Retina (tissue), 1 donor: ENCODE measurements at regions not wholly inside any gene's neighbourhood (a gene's known extent, or its start where the extent isn't known, plus 50 kb on each side); places are given as distances from the start of the nearest gene placed in this dataset.
"Not testable (repeated sequence)": the region's sequence is repeated elsewhere in the genome, so short reads cannot be mapped to it uniquely, and the experiment has no call there.

Experiments used
- DNase-seq: peaks from one replicate; pipeline ENCODE4 v3.0.0-alpha.2; 2016

DNA sequence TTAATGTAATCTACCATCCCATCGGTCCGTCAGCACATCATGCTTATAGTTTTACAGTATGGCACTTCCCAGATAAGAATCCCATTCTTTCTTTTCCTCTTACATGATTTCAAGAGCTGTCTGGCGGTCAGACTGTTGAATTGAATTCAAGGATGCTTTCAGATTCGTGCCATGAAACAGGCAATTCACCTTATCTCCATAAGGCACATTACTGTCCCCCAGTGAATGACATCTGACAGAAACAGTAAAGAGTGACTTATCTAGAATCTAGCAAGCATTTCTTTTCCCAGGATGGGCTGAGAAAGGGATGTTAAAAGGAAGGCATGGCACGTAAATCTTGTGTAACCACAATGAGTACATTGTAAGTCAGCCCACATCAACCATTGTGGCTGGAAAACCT is 61.1 kb upstream of the SEM1 start:
- DNase-seq = no peak

GRCh38 chr7:96772139-96772694 is 62.6 kb upstream of the SEM1 start:
- DNase-seq = no peak

- no peak for DNase-seq
Observed at GRCh38 chr7:96773483-96773882, 63.8 kb upstream of the SEM1 start.

- DNase-seq = no peak
Observed at GRCh38 chr7:96774358-96774757, 64.7 kb upstream of the SEM1 start.

DNA sequence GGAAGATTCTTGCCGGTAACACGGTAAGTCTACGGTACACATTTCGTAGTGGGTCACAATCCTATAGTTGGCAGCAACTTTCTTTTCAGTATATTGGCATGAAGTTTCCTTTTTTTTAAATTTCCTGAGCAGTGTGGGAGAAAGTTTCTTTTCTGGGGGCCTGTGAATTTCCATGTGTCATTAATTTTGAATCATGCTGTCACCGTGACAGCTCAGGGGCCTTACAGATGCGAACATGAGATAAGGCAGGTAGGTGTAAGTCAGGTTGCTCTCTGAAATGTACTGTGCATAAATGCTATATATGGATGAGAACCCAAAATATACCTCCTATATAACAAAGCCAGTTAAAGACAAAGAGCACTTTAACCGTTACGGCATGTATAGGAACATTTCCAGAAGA is 65.4 kb upstream of the SEM1 start:
- no peak for DNase-seq

GRCh38 chr7:96778263-96778662 is 68.6 kb upstream of the SEM1 start:
- DNase-seq = no peak

DNA sequence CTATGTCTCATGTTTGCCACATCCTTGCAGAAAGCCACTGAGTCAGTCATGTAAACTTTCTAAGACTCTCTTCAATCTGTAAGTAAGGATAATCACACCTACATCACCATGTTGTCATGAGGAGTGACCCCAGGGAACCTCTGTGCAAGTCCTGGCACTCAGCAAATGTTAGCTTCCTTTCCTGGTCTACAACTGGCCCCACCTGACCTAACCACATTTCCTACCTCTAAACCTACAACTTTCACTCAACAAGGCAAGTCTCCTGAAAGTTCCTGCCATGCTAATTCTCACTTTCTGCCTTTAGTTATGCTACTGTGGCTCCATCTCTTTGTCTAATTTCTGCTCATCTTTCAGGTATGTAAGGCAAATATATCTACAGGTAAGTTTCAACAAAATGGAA is 72.3 kb upstream of the SEM1 start:
- no peak for DNase-seq

DNA sequence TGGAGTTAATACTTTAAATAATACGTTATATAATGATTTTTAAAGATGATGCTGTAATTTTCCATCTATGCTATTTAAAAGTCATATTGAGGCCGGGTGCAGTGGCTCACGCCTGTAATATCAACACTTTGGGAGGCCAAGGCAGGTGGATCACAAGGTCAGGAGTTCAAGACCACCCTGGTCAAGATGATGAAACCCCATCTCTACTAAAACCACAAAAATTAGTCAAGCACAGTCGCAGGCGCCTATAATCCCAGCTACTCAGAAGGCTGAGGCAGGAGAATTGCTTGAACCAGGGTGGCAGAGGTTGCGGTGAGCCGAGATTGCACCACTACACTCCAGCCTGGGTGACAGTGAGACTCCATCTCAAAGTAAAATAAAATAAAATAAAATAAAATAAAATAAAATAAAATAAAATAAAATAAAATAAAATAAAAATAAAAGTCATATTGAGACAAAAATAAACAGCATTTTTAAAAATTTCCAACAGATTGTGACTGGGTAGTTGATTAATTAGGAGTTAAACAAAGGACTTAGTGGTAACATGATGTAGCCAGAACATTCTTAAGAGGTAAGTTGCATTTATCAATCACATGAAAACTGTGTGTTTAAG is 73.1 kb upstream of the SEM1 start:
- DNase-seq = not testable (repeated sequence)

DNA sequence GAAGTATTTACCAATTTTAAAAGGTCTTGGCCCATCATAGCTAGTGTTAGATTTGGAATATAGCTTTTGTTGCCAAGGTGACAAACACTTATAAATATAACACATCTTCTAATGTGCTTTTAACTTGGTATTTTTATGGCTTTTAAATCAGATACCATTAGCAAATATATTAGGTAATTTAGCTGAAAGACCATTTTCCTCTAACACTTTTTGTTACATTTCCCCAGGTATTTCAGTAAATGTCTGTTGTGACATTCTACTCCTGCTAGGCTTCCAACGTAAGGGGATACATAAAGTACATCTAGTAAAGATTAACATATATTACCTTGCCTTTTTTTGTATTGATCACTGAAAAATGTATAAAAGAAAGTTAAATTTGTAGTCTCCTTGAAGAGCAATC is 75.0 kb upstream of the SEM1 start:
- no peak for DNase-seq

DNA sequence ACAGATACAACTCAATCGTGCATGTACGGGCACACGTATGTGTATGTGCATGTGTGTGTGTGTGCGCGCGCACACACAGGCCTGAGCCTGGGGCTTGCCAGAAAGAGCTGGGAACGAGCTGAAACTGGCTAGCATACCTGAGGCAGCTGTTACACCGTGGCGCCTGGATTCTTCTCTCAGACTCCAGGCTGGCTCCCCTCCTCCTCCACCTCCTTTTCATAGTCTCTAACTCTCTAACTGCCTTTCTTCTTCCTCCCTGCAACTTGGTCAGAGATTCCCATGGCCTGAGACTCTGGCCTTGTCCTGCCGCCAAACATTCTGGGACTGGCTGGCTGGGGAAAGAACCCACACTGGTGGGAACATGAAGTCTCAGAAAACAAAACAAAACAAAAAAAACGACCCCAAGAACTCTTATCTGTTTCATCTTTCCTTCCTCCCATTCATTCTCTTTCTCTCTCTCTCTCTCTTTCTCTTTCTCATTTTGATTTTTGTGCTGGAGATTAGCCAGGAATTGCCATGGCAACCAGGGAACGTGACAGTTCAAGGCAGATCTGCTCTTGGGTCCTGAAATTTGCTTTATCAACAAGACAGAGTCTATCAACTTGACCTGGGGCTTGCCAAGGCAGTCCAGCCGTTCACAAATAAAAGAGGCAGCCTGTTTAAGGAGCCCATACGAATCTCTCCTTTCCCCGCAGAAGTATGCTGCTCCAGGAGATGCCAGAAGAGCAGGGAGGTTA is 76.8 kb upstream of the SEM1 start:
- DNase-seq = peak; percentile 9

DNA sequence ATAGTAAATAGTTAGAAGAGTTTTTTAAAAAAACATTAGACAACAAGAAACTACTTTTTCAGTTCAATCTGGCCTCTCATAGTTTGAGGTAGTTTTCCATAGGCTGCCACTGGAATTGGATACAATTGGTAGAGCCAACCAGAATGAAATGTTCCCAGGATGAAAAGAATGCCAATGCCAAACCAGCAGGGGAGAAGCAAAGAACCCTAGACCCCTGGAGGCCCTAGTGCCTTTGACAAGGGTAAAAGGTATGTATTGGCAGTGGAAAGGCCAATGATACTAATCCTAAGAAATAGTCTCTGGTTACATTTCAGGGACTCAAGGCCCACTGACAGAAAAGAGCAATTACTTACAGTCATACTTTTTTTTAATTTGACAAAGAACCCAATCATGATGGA is 77.4 kb upstream of the SEM1 start:
- DNase-seq = no peak

DNA sequence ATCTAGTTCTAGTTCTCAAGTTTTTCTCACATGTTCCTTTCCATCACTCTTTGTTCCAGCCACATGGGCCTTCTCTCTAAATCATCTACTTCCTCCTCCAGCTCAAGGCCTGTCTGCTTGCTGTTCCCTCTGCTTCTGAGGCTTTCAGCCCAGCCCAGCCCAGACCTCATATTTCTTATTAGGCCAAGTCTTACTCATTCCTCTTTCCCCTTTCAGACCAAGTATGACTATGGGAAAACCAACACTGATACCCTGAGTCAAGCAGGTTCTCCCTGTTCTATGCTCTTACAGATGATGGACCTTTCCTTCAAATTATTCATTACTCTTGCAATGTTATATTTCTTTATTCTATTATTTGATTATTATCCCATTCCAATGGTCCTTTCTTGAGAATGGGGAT is 80.3 kb upstream of the SEM1 start:
- no peak for DNase-seq

DNA sequence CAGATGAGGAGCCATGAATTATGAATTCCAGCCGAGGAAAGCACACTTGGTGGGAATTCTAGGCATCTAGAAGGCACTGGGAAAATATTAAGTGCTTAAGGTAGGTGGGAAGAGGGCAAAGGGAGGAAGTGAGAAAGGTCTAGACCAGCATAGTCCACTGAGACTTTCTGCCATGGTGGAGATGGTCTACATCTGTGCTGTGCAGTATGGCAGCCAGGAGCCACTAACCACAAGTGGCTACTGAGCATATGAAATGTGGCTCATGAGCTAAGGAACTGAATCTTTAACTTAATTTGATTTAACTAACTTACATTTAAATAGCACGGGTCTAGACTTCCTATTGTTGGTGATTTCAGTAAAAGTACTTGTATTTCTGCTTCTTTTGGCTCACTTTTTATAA is 82.5 kb upstream of the SEM1 start:
- DNase-seq = no peak

DNA sequence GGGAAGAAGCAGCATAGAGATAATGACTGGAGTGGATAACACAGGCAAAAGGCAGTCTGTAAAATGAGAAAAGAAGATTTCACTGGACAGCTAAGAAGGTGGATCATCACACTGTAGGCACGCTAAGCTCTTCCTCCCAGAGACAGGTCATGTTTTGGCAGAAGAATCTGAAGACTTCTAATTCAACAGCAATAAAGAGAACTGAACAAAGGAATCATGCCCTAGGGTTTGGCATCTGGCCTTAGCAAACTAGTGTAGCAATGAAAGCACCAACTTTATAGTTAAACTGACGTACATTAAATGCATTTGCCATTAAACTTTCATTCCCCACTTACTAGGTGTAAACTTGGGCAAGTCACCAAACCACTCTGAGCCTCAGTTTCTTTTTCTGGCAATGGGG is 84.4 kb upstream of the SEM1 start:
- DNase-seq = no peak

DNA sequence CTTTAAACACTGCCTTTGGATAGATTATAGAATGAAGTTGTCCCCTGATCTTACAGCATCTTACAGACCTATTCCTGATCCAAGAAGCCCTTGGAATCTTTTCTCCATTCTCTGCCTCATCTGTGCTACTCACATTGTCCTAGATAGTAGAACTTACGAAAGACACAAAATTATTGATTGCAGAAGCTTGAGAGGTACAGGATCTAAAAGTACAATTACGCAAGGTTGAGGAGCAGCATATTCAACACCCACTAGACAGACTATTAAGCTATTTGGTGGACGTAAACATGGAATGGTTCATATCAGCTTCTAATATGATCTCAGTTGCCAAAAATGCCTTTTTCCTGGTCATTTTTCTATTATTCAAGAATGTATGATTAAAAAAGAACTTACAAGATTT is 90.5 kb upstream of the SEM1 start:
- DNase-seq = no peak

- DNase-seq = no peak
Observed at GRCh38 chr7:96800824-96801223, 91.2 kb upstream of the SEM1 start.

DNA sequence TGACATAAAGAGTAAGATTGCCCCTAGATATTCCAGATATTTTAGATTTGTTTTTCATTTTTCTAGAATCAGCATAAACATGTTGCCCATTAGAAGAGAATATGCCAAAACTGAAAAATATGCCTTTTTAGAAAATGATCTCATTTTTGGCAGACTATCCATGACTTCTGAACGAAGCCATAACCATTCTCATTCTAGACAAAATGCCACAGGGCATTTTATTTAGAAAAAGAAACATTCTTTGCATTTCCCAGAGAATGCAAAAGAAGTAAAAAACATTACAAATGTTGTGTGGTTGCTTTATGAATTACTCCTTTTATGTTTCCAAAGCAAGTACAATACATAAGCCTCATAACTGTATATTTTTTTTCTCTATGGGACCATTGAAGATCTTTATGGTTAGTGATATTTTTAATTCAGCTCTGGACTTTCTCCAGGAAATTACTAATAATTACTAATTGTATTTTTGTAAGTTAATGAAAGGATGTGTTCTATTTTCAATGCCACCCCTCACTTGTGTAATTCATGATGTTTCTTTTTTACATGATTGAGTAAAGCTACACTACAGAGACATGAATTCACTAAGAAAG is 109.6 kb upstream of the SEM1 start:
- DNase-seq = no peak

GRCh38 chr7:96821131-96821530 is 111.5 kb upstream of the SEM1 start:
- not testable (repeated sequence) for DNase-seq

DNA sequence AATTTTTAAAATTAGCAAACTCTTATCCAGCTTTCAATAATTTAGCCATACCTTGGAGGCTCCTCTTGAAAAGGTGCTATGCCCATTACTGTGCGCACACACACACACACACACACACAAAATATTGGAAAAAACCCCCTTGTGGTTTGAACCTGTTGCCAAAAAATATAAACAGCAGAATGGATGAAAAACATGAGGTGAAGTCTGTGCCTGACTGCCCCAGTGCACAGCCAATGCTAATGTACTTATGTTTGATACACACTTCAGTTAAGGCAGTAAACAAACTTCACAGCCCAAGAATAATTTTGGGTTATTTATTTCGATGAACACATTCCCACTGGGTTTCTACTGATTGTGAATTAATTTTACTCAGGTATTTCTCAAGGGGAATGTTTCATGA is 113.2 kb upstream of the SEM1 start:
- DNase-seq = no peak

DNA sequence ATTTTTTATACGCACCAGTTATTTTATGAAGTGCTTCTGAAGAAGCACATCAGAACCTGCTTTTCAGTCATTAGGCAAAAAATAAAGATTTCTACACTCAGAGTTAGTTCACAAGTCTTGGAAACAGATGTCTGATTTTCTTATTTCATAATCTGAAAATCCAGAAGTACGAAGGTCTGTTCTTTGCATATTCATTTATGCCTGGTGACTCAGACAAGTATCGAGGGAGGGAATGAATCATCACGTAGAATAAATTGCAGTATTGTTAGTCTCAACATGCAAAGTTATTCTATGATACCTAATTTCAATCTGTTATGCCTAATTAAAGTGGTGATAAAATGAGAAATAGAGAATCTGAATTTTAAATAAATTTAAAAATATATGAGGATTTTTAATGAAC is 113.6 kb upstream of the SEM1 start:
- no peak for DNase-seq

GRCh38 chr7:96824686-96825085 is 115.0 kb upstream of the SEM1 start:
- DNase-seq = no peak

- DNase-seq = no peak
Observed at GRCh38 chr7:96825285-96825684, 115.6 kb upstream of the SEM1 start.

DNA sequence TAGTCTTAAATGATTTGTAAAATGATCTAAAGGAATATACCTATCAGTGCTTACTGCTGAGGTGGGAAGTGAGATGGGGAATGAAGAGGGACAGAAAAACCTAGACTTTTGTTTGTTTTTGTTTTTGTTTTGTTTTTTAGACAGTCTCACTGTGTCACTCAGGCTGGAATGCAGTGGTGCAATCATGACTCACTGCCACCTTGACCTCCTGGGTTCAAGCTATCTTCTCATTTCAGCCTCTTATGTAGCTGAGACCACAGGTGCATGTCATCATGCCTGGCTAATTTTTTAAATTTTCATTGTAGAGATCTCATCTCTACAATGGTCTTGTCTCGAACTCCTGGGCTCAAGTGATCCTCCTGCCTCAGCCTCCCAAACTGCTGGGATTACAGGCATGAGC is 116.4 kb upstream of the SEM1 start:
- DNase-seq = no peak

- no peak for DNase-seq
Observed at GRCh38 chr7:96827701-96828100, 118.1 kb upstream of the SEM1 start.
